Transverse colon (tissue), 3 donors: ENCODE measurements at regions not wholly inside any gene's neighbourhood (a gene's known extent, or its start where the extent isn't known, plus 50 kb on each side); places are given as distances from the start of the nearest gene placed in this dataset.

Experiments used
- POLR2A ChIP-seq: fragments of 450-650 bp; IDR thresholded peaks from one replicate; pipeline ENCODE4 v1.6.1; 2016; ENCODE audit warnings: antibody characterized with exemption, mild to moderate bottlenecking, moderate library complexity
- POLR2AphosphoS5 ChIP-seq, 3 donors: sonication (generic); formaldehyde crosslinking; IDR thresholded peaks; one replicate each; pipeline ENCODE4 v1.6.1; 2016; ENCODE audit warnings: antibody characterized with exemption in 3 of 3

DNA sequence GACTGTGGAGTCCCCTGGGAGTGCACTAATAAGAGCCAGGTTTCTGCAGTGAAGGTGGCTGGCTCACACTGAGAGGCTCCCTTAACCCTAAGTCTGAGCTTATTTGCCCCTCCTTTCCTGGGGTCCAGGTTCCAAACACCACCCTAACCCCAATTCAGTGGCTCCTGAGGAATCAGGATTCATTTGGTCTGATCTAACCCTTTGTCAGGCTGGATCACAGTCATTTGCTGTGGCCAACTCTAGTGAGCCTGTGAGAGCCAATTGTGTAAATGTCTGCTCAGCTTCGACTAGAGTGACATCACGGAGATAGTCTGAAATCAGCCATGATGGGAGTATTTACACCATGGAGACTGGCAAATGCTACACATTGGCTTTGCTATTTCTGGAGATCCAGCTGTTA lies 73.7 kb upstream of the ACAN start:
- TF ChIP-seq POLR2A, result no peak
- TF ChIP-seq POLR2AphosphoS5 (IDR thresholded peaks at IDR 0.05), result no peak
